Daoy (cell line): ENCODE measurements at regions not wholly inside any gene's neighbourhood (a gene's known extent, or its start where the extent isn't known, plus 50 kb on each side); places are given as distances from the start of the nearest gene placed in this dataset.
"Not testable (repeated sequence)": the region's sequence is repeated elsewhere in the genome, so short reads cannot be mapped to it uniquely, and the experiment has no call there.

Experiments used
- DNase-seq: peaks from one replicate; pipeline ENCODE4 v3.0.0-alpha.2; 2015; ENCODE audit warnings: low read depth

GRCh38 chr7:79953130-79953529, 181.5 kb upstream of the GNAI1 start:
- DNase-seq = no peak

- no peak for DNase-seq
Measured at GRCh38 chr7:79952399-79952798, 182.2 kb upstream of the GNAI1 start.

- DNase-seq = no peak
Measured at GRCh38 chr7:79951415-79951814, 183.2 kb upstream of the GNAI1 start.

GRCh38 chr7:79949778-79950177, 184.9 kb upstream of the GNAI1 start:
- DNase-seq = no peak

GRCh38 chr7:79936281-79936983, 198.2 kb upstream of the GNAI1 start:
- DNase-seq = no peak

- no peak for DNase-seq
Measured at GRCh38 chr7:79934727-79935126, 199.9 kb upstream of the GNAI1 start.

GRCh38 chr7:79933144-79933543, 201.5 kb upstream of the GNAI1 start:
- DNase-seq = no peak

- no peak for DNase-seq
Measured at GRCh38 chr7:79930604-79931003, 204.0 kb upstream of the GNAI1 start.

GRCh38 chr7:79927116-79927515, 207.5 kb upstream of the GNAI1 start:
- no peak for DNase-seq

GRCh38 chr7:79923953-79924352, 210.7 kb upstream of the GNAI1 start:
- DNase-seq = no peak

GRCh38 chr7:79922894-79923293, 211.7 kb upstream of the GNAI1 start:
- no peak for DNase-seq

- DNase-seq = no peak
Measured at GRCh38 chr7:79921976-79922375, 212.7 kb upstream of the GNAI1 start.

GRCh38 chr7:79918632-79919031, 216.0 kb upstream of the GNAI1 start:
- not testable (repeated sequence) for DNase-seq

GRCh38 chr7:79915346-79915745, 219.3 kb upstream of the GNAI1 start:
- not testable (repeated sequence) for DNase-seq

GRCh38 chr7:79912213-79912633, 222.4 kb upstream of the GNAI1 start:
- DNase-seq = no peak

- no peak for DNase-seq
Measured at GRCh38 chr7:79911420-79911819, 223.2 kb upstream of the GNAI1 start.

- no peak for DNase-seq
Measured at GRCh38 chr7:79909176-79909575, 225.5 kb upstream of the GNAI1 start.

- no peak for DNase-seq
Measured at GRCh38 chr7:79897166-79897565, 237.5 kb upstream of the GNAI1 start.

GRCh38 chr7:79893991-79894390, 240.6 kb upstream of the GNAI1 start:
- no peak for DNase-seq

- no peak for DNase-seq
Measured at GRCh38 chr7:79882922-79883321, 251.7 kb upstream of the GNAI1 start.

- no peak for DNase-seq
Measured at GRCh38 chr7:79880312-79880711, 254.3 kb upstream of the GNAI1 start.

- DNase-seq = no peak
Measured at GRCh38 chr7:79877874-79878465, 256.7 kb upstream of the GNAI1 start.

- peak; percentile 68 for DNase-seq
Measured at GRCh38 chr7:79876848-79877252, 257.8 kb upstream of the GNAI1 start.

- no peak for DNase-seq
Measured at GRCh38 chr7:79874797-79875196, 259.8 kb upstream of the GNAI1 start.
